PC-3 (cell line): ENCODE measurements at regions not wholly inside any gene's neighbourhood (a gene's known extent, or its start where the extent isn't known, plus 50 kb on each side); places are given as distances from the start of the nearest gene placed in this dataset.

Experiments used
- ATAC-seq: fragments of 200-7000 bp; cut with Tn5 transposase; 2 replicates; pipeline ENCODE4 v1.9.1; 2020; ENCODE audit warnings: mild to moderate bottlenecking, moderate library complexity
- BruUV-seq: library from RNA; stranded (reverse); fragments of 400-500 nt; replicated peaks from 2 replicates; lab custom pipeline; 2021; lab: Mats Ljungman, UMichigan
- CTCF ChIA-PET: fragments of 300-600 bp; sonication (Branson Sonifier 250); formaldehyde crosslinking; loops from one replicate; lab custom pipeline; 2022; ENCODE audit warnings: antibody characterized with exemption; lab: Charles Lee
- POLR2A ChIA-PET: fragments of 300-600 bp; sonication (Branson Sonifier 250); formaldehyde crosslinking; loops from one replicate; lab custom pipeline; 2022; ENCODE audit warnings: antibody characterized with exemption; ENCODE audit not compliant: unreplicated experiment; lab: Charles Lee
- DNase-seq: peaks from one replicate; pipeline ENCODE4 v3.0.0-alpha.2; 2015
- H2AFZ ChIP-seq: fragments of 300-600 bp; sonication (generic); 2 replicates; pipeline ENCODE4 v1.6.0; 2016; ENCODE audit warnings: antibody characterized with exemption, low read length
- H3F3A ChIP-seq: fragments of 300-600 bp; sonication (generic); one replicate; pipeline ENCODE4 v1.6.0; 2017; ENCODE audit warnings: antibody characterized with exemption, low read length, control low read depth, mild to moderate bottlenecking; ENCODE audit not compliant: unreplicated experiment
- H3K27ac ChIP-seq: fragments of 300-600 bp; sonication (generic); 2 replicates; pipeline ENCODE4 v1.5.1; 2016; ENCODE audit warnings: mild to moderate bottlenecking, low read length
- H3K27me3 ChIP-seq: fragments of 300-600 bp; sonication (generic); 2 replicates; pipeline ENCODE4 v1.6.1; 2016; ENCODE audit warnings: low read length, mixed read lengths
- H3K36me3 ChIP-seq: fragments of 300-600 bp; sonication (generic); 2 replicates; pipeline ENCODE4 v1.6.1; 2016; ENCODE audit warnings: low read depth, mixed run types, low read length, mixed read lengths
- H3K4me1 ChIP-seq: fragments of 300-600 bp; sonication (generic); 2 replicates; pipeline ENCODE4 v1.5.1; 2016; ENCODE audit warnings: low read length; ENCODE audit not compliant: insufficient read depth
- H3K4me2 ChIP-seq: fragments of 300-600 bp; sonication (generic); 2 replicates; pipeline ENCODE4 v1.6.0; 2016; ENCODE audit warnings: low read length
- H3K4me3 ChIP-seq: fragments of 300-600 bp; sonication (generic); 2 replicates; pipeline ENCODE4 v1.5.1; 2016; ENCODE audit warnings: mild to moderate bottlenecking, low read length, mixed read lengths
- H3K79me2 ChIP-seq: fragments of 300-600 bp; sonication (generic); 2 replicates; pipeline ENCODE4 v1.6.1; 2017; ENCODE audit warnings: low read length, mixed read lengths
- H3K9ac ChIP-seq: fragments of 300-600 bp; sonication (generic); 2 replicates; pipeline ENCODE4 v1.6.0; 2016; ENCODE audit warnings: mild to moderate bottlenecking, low read length
- H3K9me2 ChIP-seq: fragments of 300-600 bp; sonication (generic); replicated peaks from 2 replicates; pipeline ENCODE4 v1.6.1; 2016; ENCODE audit warnings: mixed run types, low read length, mixed read lengths
- H3K9me3 ChIP-seq: fragments of 300-600 bp; sonication (generic); 2 replicates; pipeline ENCODE4 v1.6.1; 2016; ENCODE audit warnings: low read length, mixed read lengths
- H4K20me1 ChIP-seq: fragments of 300-600 bp; sonication (generic); 2 replicates; pipeline ENCODE4 v1.6.1; 2016; ENCODE audit warnings: low read length, mixed read lengths
- CTCF ChIP-seq: fragments of 300-600 bp; sonication (generic); conservative IDR thresholded peaks from 2 replicates; pipeline ENCODE4 v1.5.1; 2017; ENCODE audit warnings: antibody characterized with exemption, low read depth, mild to moderate bottlenecking, low read length
- EZH2 ChIP-seq: fragments of 300-600 bp; sonication (generic); IDR thresholded peaks from one replicate; pipeline ENCODE4 v1.6.1; 2017; ENCODE audit warnings: antibody characterized with exemption, mild to moderate bottlenecking, low read length; ENCODE audit not compliant: unreplicated experiment
- EZH2phosphoT487 ChIP-seq: fragments of 300-600 bp; sonication (generic); IDR thresholded peaks from 2 replicates; pipeline ENCODE4 v1.6.1; 2018; ENCODE audit warnings: mild to moderate bottlenecking, antibody characterized with exemption, low read length, borderline replicate concordance
- intact Hi-C: fragments of 100-400 bp; cut with micrococcal nuclease; formaldehyde crosslinking; loops from 2 replicates; pipeline ENCODE4 v1.9.0; 2023

GRCh38 chr20:22758815-22759214 lies 174.4 kb upstream of the FOXA2 start:
- H3K9me3 ChIP-seq, result no peaks in the 10 kb centered on the region
- no peak for DNase-seq
- no peaks in the 10 kb centered on the region for H4K20me1 ChIP-seq
- peaks cover 10% of the 10 kb centered on the region for H3K4me1 ChIP-seq
- H3F3A ChIP-seq, result no peaks in the 10 kb centered on the region
- no peak overlapping the region for H3K27ac ChIP-seq
- no peak overlapping the region for H3K4me2 ChIP-seq
- H3K79me2 ChIP-seq, result no peaks in the 10 kb centered on the region
- no peak overlapping the region for H3K4me3 ChIP-seq
- H3K36me3 ChIP-seq, result no peaks in the 10 kb centered on the region
- TF ChIP-seq EZH2phosphoT487, result no peak
- TF ChIP-seq CTCF, result no peak
- TF ChIP-seq EZH2, result no peak
- POLR2A ChIA-PET, result no interaction called here
- no peak for ATAC-seq
- intact Hi-C loops, result no loop called here
- no peaks in the 10 kb centered on the region for H3K27me3 ChIP-seq
- CTCF ChIA-PET, result no interaction called here
- no peak overlapping the region for H2AFZ ChIP-seq
- no peaks in the 10 kb centered on the region for H3K9me2 ChIP-seq
- no TSS peak for BruUV-seq
- no peak overlapping the region for H3K9ac ChIP-seq

- Histone ChIP-seq H2AFZ (no peak overlapping the region), H3K36me3 (no peaks in the 10 kb centered on the region), H3K9ac (no peak overlapping the region), H3K4me3 (no peak overlapping the region), H3K9me2 (no peaks in the 10 kb centered on the region), H3K4me2 (0 out of 2 replicates have a peak overlapping the region, but pooled peaks have one; percentile 16), H3K9me3 (no peaks in the 10 kb centered on the region), H3K27ac (no peak overlapping the region), H3K27me3 (no peaks in the 10 kb centered on the region), H4K20me1 (no peaks in the 10 kb centered on the region), H3K4me1 (peaks cover 10% of the 10 kb centered on the region), H3F3A (no peaks in the 10 kb centered on the region), H3K79me2 (no peaks in the 10 kb centered on the region)
- DNase-seq, result no peak
- ATAC-seq, result no peak
- BruUV-seq, result no TSS peak
- intact Hi-C loops, result no loop called here
- TF ChIP-seq EZH2 (no peak), CTCF (no peak), EZH2phosphoT487 (no peak)
- ChIA-PET POLR2A (no interaction called here), CTCF (no interaction called here)
Measured at GRCh38 chr20:22762576-22763256, 178.3 kb upstream of the FOXA2 start.

GRCh38 chr20:22763257-22763906 lies 179.0 kb upstream of the FOXA2 start:
- H3F3A ChIP-seq, result no peaks in the 10 kb centered on the region
- no peak for ATAC-seq
- CTCF ChIA-PET, result no interaction called here
- H4K20me1 ChIP-seq, result no peaks in the 10 kb centered on the region
- H3K36me3 ChIP-seq, result no peaks in the 10 kb centered on the region
- H3K4me1 ChIP-seq, result peaks cover 14% of the 10 kb centered on the region
- no peak overlapping the region for H3K4me3 ChIP-seq
- BruUV-seq, result no TSS peak
- DNase-seq, result peak; percentile 30
- H3K4me2 ChIP-seq, result 0 out of 2 replicates have a peak overlapping the region, but pooled peaks have one; percentile 16
- no peaks in the 10 kb centered on the region for H3K79me2 ChIP-seq
- no peaks in the 10 kb centered on the region for H3K9me2 ChIP-seq
- no peak overlapping the region for H3K27ac ChIP-seq
- POLR2A ChIA-PET, result no interaction called here
- H3K27me3 ChIP-seq, result no peaks in the 10 kb centered on the region
- TF ChIP-seq CTCF (no peak), EZH2 (no peak), EZH2phosphoT487 (no peak)
- no peak overlapping the region for H3K9ac ChIP-seq
- H3K9me3 ChIP-seq, result no peaks in the 10 kb centered on the region
- intact Hi-C loops, result no loop called here
- H2AFZ ChIP-seq, result no peak overlapping the region
